Esophagus muscularis mucosa (tissue), 4 donors: ENCODE measurements at regions not wholly inside any gene's neighbourhood (a gene's known extent, or its start where the extent isn't known, plus 50 kb on each side); places are given as distances from the start of the nearest gene placed in this dataset.
A peak's percentile ranks its signal among the peaks of the same experiment; 100 is the strongest.

ENCODE experiments used
- DNase-seq: peaks from one replicate; pipeline ENCODE4 v3.0.0-alpha.2; 2017; ENCODE audit errors: extremely low spot score
- H3K27ac ChIP-seq, 4 donors: fragments of 200-600 bp; sonication (generic); replicated peaks in 1 of 4; 1 replicate in 3 of 4; 2 replicates in 1 of 4; pipeline ENCODE4 v1.5.1; 2016 to 2019; ENCODE audit warnings: mild to moderate bottlenecking in 1 of 4
- H3K27me3 ChIP-seq, 4 donors: fragments of 200-600 bp; sonication (generic); one replicate each; pipeline versions ENCODE4 v1.5.1 to v1.6.0; 2016 to 2019
- H3K36me3 ChIP-seq, 4 donors: fragments of 200-600 bp; sonication (generic); one replicate each; pipeline ENCODE4 v1.5.1; 2016 to 2019
- H3K4me1 ChIP-seq, 4 donors: fragments of 200-600 bp; sonication (generic); one replicate each; pipeline ENCODE4 v1.5.1; 2016 to 2019
- H3K4me3 ChIP-seq, 4 donors: fragments of 200-600 bp; sonication (generic); 1 replicate in 2 of 4; 2 replicates in 2 of 4; pipeline ENCODE4 v1.5.1; 2016 to 2019; ENCODE audit warnings: mild to moderate bottlenecking in 4 of 4, moderate library complexity in 1 of 4
- H3K9me3 ChIP-seq, 4 donors: fragments of 200-600 bp; sonication (generic); 1 replicate in 3 of 4; 2 replicates in 1 of 4; pipeline ENCODE4 v1.5.1; 2016 to 2019
- EP300 ChIP-seq: sonication (generic); formaldehyde crosslinking; IDR thresholded peaks from one replicate; pipeline ENCODE4 v1.6.1; 2017; ENCODE audit warnings: antibody characterized with exemption
- POLR2A ChIP-seq: fragments of 450-650 bp; IDR thresholded peaks from one replicate; pipeline ENCODE4 v1.6.1; 2017; ENCODE audit warnings: antibody characterized with exemption, moderate library complexity, mild to moderate bottlenecking, low read depth
- POLR2AphosphoS5 ChIP-seq, 2 donors: sonication (generic); formaldehyde crosslinking; IDR thresholded peaks; one replicate each; pipeline ENCODE4 v1.6.1; 2017; ENCODE audit warnings: antibody characterized with exemption in 2 of 2
- WGBS: methylation state at CpG from one replicate; pipeline ENCODE4 v1.1.5; 2018; 5-methylcytosine and 5-hydroxymethylcytosine counted together
- intact Hi-C: fragments of 100-400 bp; cut with DNase I; formaldehyde crosslinking; loops from one replicate; pipeline ENCODE4 v1.15.1; 2023
- TF ChIP-seq, protein P1 (sequence below), 3 experiments: fragments of 200-600 bp in 2 of 3; fragments of 450-650 bp in 1 of 3; sonication (generic) in 2 of 3; IDR thresholded peaks; one replicate each; pipeline ENCODE4 v1.5.1; 2017 to 2019; ENCODE audit warnings: antibody characterized with exemption in 3 of 3, mild to moderate bottlenecking in 2 of 3, moderate library complexity in 1 of 3

DNA sequence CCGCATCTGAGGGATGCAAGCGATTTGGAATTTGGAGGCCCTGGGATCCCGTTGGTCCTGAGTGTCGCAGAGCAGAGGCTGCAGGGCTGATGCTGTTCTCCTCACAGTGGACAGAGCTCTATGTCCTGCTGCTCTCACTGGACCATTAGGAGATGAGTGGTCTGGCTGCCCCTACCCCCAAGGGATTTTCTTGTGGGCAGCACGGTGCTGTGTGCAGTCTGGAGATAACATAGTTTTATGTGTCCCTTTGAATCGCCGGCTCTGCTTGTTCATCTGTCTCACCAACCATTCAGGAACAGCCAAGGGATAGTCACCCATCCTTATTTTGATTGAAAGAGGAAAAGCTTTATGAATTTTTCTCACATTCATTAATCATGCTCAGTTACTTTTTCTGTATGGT, 49.9 kb downstream of the CHRM3 start:
- WGBS: 89% methylated on average over 7 of the region's 7 CpGs
- no peaks in the 10 kb centered on the region for H3K36me3 ChIP-seq
- DNase-seq: no peak
- H3K27ac ChIP-seq: no peak overlapping the region
- H3K9me3 ChIP-seq: no peaks in the 10 kb centered on the region
- intact Hi-C loops: no loop called here
- peaks cover 0 to 59% (median 40%) of the 10 kb centered on the region in 4 donors for H3K4me1 ChIP-seq
- TF ChIP-seq POLR2AphosphoS5 (IDR thresholded peaks at IDR 0.05) (no peak), EP300 (no peak), POLR2A (no peak)
- TF ChIP-seq, protein P1, sequence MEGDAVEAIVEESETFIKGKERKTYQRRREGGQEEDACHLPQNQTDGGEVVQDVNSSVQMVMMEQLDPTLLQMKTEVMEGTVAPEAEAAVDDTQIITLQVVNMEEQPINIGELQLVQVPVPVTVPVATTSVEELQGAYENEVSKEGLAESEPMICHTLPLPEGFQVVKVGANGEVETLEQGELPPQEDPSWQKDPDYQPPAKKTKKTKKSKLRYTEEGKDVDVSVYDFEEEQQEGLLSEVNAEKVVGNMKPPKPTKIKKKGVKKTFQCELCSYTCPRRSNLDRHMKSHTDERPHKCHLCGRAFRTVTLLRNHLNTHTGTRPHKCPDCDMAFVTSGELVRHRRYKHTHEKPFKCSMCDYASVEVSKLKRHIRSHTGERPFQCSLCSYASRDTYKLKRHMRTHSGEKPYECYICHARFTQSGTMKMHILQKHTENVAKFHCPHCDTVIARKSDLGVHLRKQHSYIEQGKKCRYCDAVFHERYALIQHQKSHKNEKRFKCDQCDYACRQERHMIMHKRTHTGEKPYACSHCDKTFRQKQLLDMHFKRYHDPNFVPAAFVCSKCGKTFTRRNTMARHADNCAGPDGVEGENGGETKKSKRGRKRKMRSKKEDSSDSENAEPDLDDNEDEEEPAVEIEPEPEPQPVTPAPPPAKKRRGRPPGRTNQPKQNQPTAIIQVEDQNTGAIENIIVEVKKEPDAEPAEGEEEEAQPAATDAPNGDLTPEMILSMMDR (IDR thresholded peaks at IDR 0.05): no peak
- no peaks in the 10 kb centered on the region for H3K27me3 ChIP-seq
- H3K4me3 ChIP-seq: no peak overlapping the region

GRCh38 chr1:239437822-239438221, 51.5 kb downstream of the CHRM3 start:
- Histone ChIP-seq H3K9me3 (no peaks in the 10 kb centered on the region), H3K36me3 (no peaks in the 10 kb centered on the region), H3K27me3 (no peaks in the 10 kb centered on the region), H3K4me1 (peaks cover 0 to 48% (median 31%) of the 10 kb centered on the region in 4 donors), H3K27ac (no peak overlapping the region), H3K4me3 (no peak overlapping the region)
- TF ChIP-seq EP300 (no peak), POLR2AphosphoS5 (IDR thresholded peaks at IDR 0.05) (no peak), POLR2A (no peak)
- TF ChIP-seq, protein P1 (IDR thresholded peaks at IDR 0.05): no peak
- DNase-seq: no peak
- intact Hi-C loops: no loop called here

GRCh38 chr1:239438891-239439290, 52.5 kb downstream of the CHRM3 start:
- 82% methylated on average over 1 of the region's 1 CpG for WGBS
- TF ChIP-seq POLR2AphosphoS5 (IDR thresholded peaks at IDR 0.05): no peak
- TF ChIP-seq, protein P1 (IDR thresholded peaks at IDR 0.05): no peak
- TF ChIP-seq EP300: no peak
- no peak for TF ChIP-seq POLR2A
- Histone ChIP-seq H3K36me3 (no peaks in the 10 kb centered on the region), H3K4me1 (peaks cover 0 to 46% (median 28%) of the 10 kb centered on the region in 4 donors), H3K27me3 (no peaks in the 10 kb centered on the region), H3K4me3 (no peak overlapping the region), H3K27ac (no peak overlapping the region), H3K9me3 (no peaks in the 10 kb centered on the region)
- DNase-seq: no peak
- intact Hi-C loops: no loop called here

DNA sequence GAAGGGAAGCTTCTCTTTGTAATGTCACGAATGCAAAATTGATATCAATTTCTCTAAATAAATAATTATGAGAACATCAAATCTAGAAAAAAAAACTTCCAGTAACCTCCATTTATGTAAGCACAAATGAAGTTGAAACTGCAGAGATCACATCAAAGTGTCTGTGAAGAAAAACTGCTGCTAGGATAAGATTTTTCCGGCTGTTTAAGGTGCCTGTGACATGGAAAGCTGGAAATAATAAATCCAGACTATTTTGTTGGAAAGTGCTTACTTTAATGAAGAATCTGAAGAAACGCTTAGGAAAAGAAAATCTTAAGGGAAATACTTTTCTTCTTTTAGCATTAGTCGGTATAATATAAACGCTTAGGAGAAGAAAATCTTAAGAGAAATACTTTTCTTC, 57.0 kb downstream of the CHRM3 start:
- H3K9me3 ChIP-seq: no peaks in the 10 kb centered on the region
- no peaks in the 10 kb centered on the region for H3K36me3 ChIP-seq
- TF ChIP-seq POLR2AphosphoS5 (IDR thresholded peaks at IDR 0.05) (no peak), EP300 (no peak), POLR2A (no peak)
- TF ChIP-seq, protein P1 (IDR thresholded peaks at IDR 0.05): no peak
- intact Hi-C loops: no loop called here
- H3K27me3 ChIP-seq: no peaks in the 10 kb centered on the region
- H3K4me3 ChIP-seq: peak overlapping the region in 1 of 4 donors; percentile 9
- H3K27ac ChIP-seq: peak overlapping the region; percentile 14 to 61 (median 44)
- DNase-seq: no peak
- peaks cover 0 to 48% (median 29%) of the 10 kb centered on the region in 4 donors for H3K4me1 ChIP-seq
- WGBS: 33% methylated on average over 5 of the region's 5 CpGs

DNA sequence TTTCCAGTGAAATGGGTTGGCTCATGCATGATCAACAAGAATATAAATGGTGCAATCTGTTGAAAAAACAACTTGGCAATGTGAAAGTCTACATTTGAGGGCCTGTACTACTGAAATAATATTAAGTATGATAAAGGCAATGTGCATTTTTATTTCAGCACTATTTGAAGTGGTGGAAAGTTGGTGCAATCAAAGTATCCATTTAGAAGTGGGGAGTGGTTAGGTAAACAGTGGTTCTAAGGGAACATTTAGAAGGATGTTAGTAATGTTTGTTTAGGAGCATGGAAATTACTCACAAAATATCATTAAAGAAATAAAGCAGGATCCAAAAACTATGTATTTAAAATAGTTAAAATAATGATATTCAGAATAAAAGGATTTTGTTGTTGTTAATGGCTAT, 60.2 kb downstream of the CHRM3 start:
- TF ChIP-seq, protein P1 (IDR thresholded peaks at IDR 0.05): no peak
- TF ChIP-seq POLR2A (no peak), EP300 (no peak), POLR2AphosphoS5 (IDR thresholded peaks at IDR 0.05) (no peak)
- intact Hi-C loops: no loop called here
- H3K4me1 ChIP-seq: peaks cover 0 to 52% (median 39%) of the 10 kb centered on the region in 4 donors
- H3K27me3 ChIP-seq: no peaks in the 10 kb centered on the region
- no peak overlapping the region for H3K4me3 ChIP-seq
- no peak overlapping the region for H3K27ac ChIP-seq
- H3K36me3 ChIP-seq: no peaks in the 10 kb centered on the region
- no peak for DNase-seq
- H3K9me3 ChIP-seq: no peaks in the 10 kb centered on the region
